SK-N-SH (cell line): ENCODE measurements at regions not wholly inside any gene's neighbourhood (a gene's known extent, or its start where the extent isn't known, plus 50 kb on each side); places are given as distances from the start of the nearest gene placed in this dataset.

Experiments used
- CHD2 ChIP-seq: fragments of 150-350 bp; IDR thresholded peaks from 2 replicates; pipeline ENCODE4 v1.6.1; 2018; ENCODE audit warnings: low read length; ENCODE audit not compliant: partially characterized antibody
- CTCF ChIP-seq: fragments of 200-600 bp; sonication (generic); IDR thresholded peaks from 2 replicates; pipeline ENCODE4 v1.6.1; 2017; ENCODE audit warnings: antibody characterized with exemption, mild to moderate bottlenecking, moderate library complexity
- EZH2phosphoT487 ChIP-seq: fragments of 200-600 bp; sonication (generic); IDR thresholded peaks from 2 replicates; pipeline ENCODE4 v1.6.1; 2017; ENCODE audit warnings: low read depth, mixed run types, mild to moderate bottlenecking, antibody characterized with exemption, moderate library complexity, borderline replicate concordance
- POLR2AphosphoS5 ChIP-seq: IDR thresholded peaks from 2 replicates; pipeline ENCODE4 v1.6.1; 2012; ENCODE audit warnings: low read depth, low read length
- RFX5 ChIP-seq: IDR thresholded peaks from 2 replicates; pipeline ENCODE4 v1.6.1; 2012; ENCODE audit warnings: mild to moderate bottlenecking, improper control_type of control experiment, low read length
- TAF1 ChIP-seq: IDR thresholded peaks from 2 replicates; pipeline ENCODE4 v1.6.1; 2012; ENCODE audit warnings: low read depth, mild to moderate bottlenecking, low read length, moderate library complexity, borderline replicate concordance

GRCh38 chr13:106402866-106403265 is 132.6 kb downstream of the EFNB2 start:
- TF ChIP-seq CTCF: no peak
- no peak for TF ChIP-seq TAF1
- TF ChIP-seq POLR2AphosphoS5: no peak
- no peak for TF ChIP-seq EZH2phosphoT487
- TF ChIP-seq RFX5: no peak
- TF ChIP-seq CHD2: no peak
